ENCODE measurements at regions not wholly inside any gene's neighbourhood (a gene's known extent, or its start where the extent isn't known, plus 50 kb on each side); places are given as distances from the start of the nearest gene placed in this dataset.

DNA sequence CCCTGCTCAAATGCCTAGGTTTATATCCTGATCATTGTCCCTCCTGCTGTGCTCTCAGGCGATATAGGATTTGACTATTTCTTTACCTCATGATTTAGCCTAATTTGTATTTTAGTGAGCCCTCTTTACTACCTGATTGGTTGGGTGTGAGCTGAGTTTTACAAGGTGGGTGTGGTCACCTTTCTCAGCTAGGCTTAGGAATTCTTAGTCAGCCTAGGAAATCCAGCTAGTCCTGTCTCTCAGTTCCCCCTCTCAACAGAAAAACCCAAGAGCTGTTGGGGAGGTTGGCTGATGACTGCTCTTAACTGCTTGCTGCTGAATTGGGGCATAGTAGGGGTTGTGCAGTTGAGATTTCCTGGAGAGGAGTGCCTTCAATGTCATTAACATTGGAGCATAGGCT lies 100.5 kb upstream of the AADAT start:
- TF ChIP-seq ZSCAN20 (CRISPR knock-in tag; IDR thresholded peaks at IDR 0.05) = no peak
- TF ChIP-seq RAD21 (conservative IDR thresholded peaks at IDR 0.05 in 1 of 2, IDR thresholded peaks at IDR 0.05 in 1 of 2) = no peak
- TF ChIP-seq RCOR1 (IDR thresholded peaks at IDR 0.05; ENCODE audit: low read depth, low read length) = no peak
- TF ChIP-seq, protein P1, sequence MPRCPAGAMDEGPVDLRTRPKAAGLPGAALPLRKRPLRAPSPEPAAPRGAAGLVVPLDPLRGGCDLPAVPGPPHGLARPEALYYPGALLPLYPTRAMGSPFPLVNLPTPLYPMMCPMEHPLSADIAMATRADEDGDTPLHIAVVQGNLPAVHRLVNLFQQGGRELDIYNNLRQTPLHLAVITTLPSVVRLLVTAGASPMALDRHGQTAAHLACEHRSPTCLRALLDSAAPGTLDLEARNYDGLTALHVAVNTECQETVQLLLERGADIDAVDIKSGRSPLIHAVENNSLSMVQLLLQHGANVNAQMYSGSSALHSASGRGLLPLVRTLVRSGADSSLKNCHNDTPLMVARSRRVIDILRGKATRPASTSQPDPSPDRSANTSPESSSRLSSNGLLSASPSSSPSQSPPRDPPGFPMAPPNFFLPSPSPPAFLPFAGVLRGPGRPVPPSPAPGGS (IDR thresholded peaks at IDR 0.05) = no peak
- TF ChIP-seq POLR2A (IDR thresholded peaks at IDR 0.05; ENCODE audit: low read length) = no peak
- TF ChIP-seq, protein P2, sequence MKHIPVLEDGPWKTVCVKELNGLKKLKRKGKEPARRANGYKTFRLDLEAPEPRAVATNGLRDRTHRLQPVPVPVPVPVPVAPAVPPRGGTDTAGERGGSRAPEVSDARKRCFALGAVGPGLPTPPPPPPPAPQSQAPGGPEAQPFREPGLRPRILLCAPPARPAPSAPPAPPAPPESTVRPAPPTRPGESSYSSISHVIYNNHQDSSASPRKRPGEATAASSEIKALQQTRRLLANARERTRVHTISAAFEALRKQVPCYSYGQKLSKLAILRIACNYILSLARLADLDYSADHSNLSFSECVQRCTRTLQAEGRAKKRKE (CRISPR knock-in tag; IDR thresholded peaks at IDR 0.05; ENCODE audit: low read depth) = no peak
- TF ChIP-seq, protein P3, sequence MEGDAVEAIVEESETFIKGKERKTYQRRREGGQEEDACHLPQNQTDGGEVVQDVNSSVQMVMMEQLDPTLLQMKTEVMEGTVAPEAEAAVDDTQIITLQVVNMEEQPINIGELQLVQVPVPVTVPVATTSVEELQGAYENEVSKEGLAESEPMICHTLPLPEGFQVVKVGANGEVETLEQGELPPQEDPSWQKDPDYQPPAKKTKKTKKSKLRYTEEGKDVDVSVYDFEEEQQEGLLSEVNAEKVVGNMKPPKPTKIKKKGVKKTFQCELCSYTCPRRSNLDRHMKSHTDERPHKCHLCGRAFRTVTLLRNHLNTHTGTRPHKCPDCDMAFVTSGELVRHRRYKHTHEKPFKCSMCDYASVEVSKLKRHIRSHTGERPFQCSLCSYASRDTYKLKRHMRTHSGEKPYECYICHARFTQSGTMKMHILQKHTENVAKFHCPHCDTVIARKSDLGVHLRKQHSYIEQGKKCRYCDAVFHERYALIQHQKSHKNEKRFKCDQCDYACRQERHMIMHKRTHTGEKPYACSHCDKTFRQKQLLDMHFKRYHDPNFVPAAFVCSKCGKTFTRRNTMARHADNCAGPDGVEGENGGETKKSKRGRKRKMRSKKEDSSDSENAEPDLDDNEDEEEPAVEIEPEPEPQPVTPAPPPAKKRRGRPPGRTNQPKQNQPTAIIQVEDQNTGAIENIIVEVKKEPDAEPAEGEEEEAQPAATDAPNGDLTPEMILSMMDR (IDR thresholded peaks at IDR 0.05) = no peak
- TF ChIP-seq, protein P4, sequence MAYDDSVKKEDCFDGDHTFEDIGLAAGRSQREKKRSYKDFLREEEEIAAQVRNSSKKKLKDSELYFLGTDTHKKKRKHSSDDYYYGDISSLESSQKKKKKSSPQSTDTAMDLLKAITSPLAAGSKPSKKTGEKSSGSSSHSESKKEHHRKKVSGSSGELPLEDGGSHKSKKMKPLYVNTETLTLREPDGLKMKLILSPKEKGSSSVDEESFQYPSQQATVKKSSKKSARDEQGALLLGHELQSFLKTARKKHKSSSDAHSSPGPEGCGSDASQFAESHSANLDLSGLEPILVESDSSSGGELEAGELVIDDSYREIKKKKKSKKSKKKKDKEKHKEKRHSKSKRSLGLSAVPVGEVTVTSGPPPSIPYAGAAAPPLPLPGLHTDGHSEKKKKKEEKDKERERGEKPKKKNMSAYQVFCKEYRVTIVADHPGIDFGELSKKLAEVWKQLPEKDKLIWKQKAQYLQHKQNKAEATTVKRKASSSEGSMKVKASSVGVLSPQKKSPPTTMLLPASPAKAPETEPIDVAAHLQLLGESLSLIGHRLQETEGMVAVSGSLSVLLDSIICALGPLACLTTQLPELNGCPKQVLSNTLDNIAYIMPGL (CRISPR knock-in tag; IDR thresholded peaks at IDR 0.05; ENCODE audit: borderline replicate concordance) = no peak
- TF ChIP-seq POLR2AphosphoS2 (conservative IDR thresholded peaks at IDR 0.05; ENCODE audit: low read length) = no peak
- TF ChIP-seq MAFK (IDR thresholded peaks at IDR 0.05; ENCODE audit: partially characterized antibody) = no peak

Measured in A549 (cell line).